Epithelial cell of esophagus (primary cell): ENCODE measurements at regions not wholly inside any gene's neighbourhood (a gene's known extent, or its start where the extent isn't known, plus 50 kb on each side); places are given as distances from the start of the nearest gene placed in this dataset.

Source experiments
- DNase-seq: peaks from one replicate; pipeline ENCODE4 v3.0.0; 2010; ENCODE audit warnings: low read depth
- H3K4me3 ChIP-seq: 2 replicates; pipeline ENCODE4 v1.5.1; 2011; ENCODE audit warnings: mild to moderate bottlenecking, low read length, control low read depth
- CTCF ChIP-seq: IDR thresholded peaks from 2 replicates; pipeline ENCODE4 v1.5.1; 2011; ENCODE audit warnings: low read depth, mild to moderate bottlenecking, low read length, control low read depth, inconsistent platforms; ENCODE audit not compliant: insufficient read depth; ENCODE audit errors: missing control alignments

- TF ChIP-seq CTCF: no peak
- H3K4me3 ChIP-seq: no peak overlapping the region
- no peak for DNase-seq
These were observed 161.8 kb upstream of the KLF7 start for GRCh38 chr2:207327513-207327912.

- no peak overlapping the region for H3K4me3 ChIP-seq
- DNase-seq: no peak
- no peak for TF ChIP-seq CTCF
These were observed 163.2 kb upstream of the KLF7 start for GRCh38 chr2:207328944-207329386.

- H3K4me3 ChIP-seq: no peak overlapping the region
- DNase-seq: peak; percentile 100
- TF ChIP-seq CTCF: no peak
These were observed 165.2 kb upstream of the KLF7 start for GRCh38 chr2:207330912-207331311.

- no peak overlapping the region for H3K4me3 ChIP-seq
- no peak for DNase-seq
- no peak for TF ChIP-seq CTCF
These were observed 165.9 kb upstream of the KLF7 start for GRCh38 chr2:207331674-207332073.

GRCh38 chr2:207332480-207333212 lies 166.9 kb upstream of the KLF7 start:
- TF ChIP-seq CTCF: no peak
- no peak overlapping the region for H3K4me3 ChIP-seq
- DNase-seq: no peak

- DNase-seq: peak; percentile 62
- H3K4me3 ChIP-seq: peak overlapping the region; percentile 44
- no peak for TF ChIP-seq CTCF
These were observed 168.0 kb upstream of the KLF7 start for GRCh38 chr2:207333599-207334300.
